GM19395 (cell line): ENCODE measurements at regions not wholly inside any gene's neighbourhood (a gene's known extent, or its start where the extent isn't known, plus 50 kb on each side); places are given as distances from the start of the nearest gene placed in this dataset.

Source experiments
- ATAC-seq: cut with Tn5 transposase; IDR thresholded peaks from one replicate; pipeline ENCODE4 v1.9.1; 2021; ENCODE audit warnings: mild to moderate bottlenecking, moderate library complexity; ENCODE audit not compliant: unreplicated experiment

DNA sequence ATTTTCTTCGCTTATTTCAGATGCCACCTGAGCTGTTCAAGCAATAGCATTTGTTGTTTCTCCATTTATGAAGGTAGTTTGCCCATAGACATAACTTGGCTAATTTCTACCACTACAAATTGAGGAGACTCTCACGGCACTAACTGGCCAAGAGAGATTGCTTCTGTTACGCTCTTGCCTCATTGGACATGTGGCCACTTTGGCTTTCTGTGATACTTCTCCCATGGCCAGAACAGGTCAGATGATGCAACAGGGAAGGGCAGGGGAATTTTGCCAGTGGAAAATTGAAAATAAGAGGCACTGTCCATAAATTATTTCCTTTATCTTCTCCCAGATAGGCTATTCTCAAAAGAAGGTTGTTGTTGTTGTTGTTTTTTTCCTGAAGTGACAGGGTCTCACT is 1633.3 kb upstream of the LRRTM3 start:
- ATAC-seq = no peak

DNA sequence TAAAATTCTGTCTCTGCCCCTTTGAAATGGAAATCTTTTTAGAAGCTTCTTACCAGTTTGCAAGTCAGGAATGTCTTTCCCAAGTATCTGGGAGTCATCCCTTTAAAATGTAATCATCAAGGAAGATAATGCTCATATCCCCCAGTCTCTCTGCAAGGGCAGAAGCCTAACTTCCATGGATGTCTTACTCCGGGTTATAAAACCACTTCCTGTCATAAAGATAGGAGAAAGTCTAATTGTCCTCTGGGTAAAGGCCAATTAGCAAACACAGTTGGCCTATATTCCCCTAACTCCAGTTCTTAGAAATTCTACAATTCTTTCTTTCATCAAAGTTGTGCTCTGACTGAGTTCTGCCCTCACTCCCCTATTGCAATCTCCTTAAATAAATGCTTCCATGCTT is 1631.5 kb upstream of the LRRTM3 start:
- no peak for ATAC-seq

GRCh38 chr10:65301181-65301580 is 1624.7 kb upstream of the LRRTM3 start:
- ATAC-seq = no peak

- no peak for ATAC-seq
Observed at GRCh38 chr10:65306201-65306600, 1619.6 kb upstream of the LRRTM3 start.

DNA sequence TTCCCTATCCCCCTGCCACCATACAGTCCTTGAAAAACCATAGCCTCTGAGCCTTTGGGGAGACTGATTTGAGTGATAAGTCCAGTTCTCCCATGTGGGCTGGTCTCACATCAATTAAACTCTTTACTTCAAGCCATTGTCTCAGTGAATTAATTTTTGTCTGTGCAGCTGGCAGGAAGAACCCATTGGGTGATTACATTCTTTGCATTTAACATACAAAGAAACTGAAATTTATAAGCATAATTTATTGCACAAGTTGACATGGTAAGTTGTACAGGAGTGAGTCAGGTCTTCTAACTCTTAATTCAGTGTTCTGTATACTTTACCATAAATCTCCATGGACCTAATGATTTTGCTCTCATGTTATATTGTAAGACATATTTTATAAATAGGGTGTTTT is 1613.0 kb upstream of the LRRTM3 start:
- no peak for ATAC-seq

GRCh38 chr10:65313406-65313805 is 1612.4 kb upstream of the LRRTM3 start:
- ATAC-seq = no peak

DNA sequence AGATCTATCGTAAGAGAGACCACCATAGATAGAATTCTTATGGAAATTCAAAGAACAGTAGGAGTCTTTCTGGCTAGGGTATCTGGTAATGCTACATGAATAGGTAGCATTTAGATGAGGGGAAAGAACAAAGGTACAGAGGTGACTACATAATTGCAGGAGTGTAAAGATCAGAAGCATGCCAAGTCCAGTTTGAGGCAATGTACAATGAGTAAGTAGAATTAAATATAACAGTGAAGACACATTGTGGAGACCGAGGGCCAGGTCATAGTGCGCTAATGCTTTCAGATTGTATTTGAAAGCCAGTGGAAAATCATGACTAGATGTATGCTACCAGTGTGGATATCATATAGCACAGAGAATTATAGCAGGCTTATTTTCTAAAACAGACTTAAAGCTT is 1611.6 kb upstream of the LRRTM3 start:
- ATAC-seq = no peak

DNA sequence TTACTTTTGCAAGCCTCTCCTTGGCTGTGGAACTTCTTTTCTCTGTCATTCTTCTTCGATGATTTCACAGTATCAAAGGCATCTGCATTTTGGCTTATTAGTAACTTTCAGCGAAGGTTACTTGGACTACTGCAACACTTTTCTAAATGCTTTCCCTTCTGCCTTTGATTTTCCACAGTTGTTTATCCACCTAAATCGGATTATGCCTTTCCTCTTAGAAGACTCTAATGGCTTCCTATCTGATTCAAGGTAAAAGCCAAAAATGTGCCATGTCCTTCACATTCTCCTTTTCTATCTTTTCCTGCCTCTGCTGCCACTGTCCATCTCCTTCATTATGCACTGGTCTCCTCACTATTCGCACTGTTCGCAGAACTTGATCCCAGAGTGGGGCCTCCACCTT is 1606.3 kb upstream of the LRRTM3 start:
- ATAC-seq = no peak

DNA sequence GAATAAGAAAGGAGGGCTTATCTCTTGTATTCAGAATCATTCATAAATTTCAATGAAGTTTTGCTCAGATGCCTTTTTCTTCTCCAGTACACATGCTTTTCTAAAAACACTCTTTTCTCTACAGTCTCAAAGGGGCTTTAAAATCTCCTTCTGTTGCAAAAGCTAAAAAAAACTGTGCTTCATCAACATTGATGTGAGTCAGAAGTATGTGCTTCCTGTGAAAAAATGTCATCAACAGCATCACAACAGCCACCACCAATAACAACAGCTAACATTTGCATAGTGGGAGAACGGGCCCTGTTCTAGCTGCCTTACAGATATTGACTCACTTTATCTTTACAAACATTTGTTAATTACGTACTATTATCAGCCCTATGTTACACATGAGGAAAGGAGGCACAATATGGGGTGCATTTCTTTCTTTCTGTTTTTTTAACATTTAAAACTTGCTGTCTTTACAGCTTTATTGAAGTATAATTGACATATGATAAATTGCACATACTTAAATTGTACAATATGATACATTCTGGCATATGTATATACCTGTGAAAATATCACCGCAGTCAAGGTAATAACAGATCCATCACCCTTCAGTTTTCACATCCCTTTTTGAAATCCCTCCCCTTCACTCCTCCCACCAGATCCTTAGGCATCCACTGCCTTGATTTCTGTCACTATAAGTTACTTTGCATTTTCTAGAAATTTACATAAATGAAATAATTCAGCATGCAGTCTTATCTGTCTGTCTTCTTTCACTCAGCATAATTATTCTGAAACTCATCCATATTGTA is 1605.4 kb upstream of the LRRTM3 start:
- ATAC-seq = no peak

- ATAC-seq = no peak
Observed at GRCh38 chr10:65323802-65324201, 1602.0 kb upstream of the LRRTM3 start.

DNA sequence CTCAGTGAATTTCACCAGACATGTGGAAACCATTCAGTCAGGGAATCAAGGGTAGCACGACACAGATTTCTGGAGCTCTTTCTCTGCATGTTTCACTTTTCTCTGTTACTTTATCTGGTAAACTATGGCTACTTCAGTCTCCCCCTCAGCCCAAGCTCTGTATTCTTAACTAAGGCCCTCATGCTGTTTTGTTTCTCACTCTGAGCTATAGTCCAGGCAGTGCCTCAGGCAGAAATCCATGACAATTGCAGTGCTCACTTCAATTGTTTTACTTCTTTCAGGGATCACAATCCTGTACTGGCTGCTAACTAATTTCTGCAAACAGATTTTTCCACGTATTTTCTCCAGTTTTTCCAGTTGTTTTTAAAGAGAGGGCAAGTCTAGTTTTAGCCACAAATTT is 1599.9 kb upstream of the LRRTM3 start:
- ATAC-seq = no peak

GRCh38 chr10:65328486-65328885 is 1597.3 kb upstream of the LRRTM3 start:
- ATAC-seq = no peak

GRCh38 chr10:65335311-65335710 is 1590.5 kb upstream of the LRRTM3 start:
- no peak for ATAC-seq

DNA sequence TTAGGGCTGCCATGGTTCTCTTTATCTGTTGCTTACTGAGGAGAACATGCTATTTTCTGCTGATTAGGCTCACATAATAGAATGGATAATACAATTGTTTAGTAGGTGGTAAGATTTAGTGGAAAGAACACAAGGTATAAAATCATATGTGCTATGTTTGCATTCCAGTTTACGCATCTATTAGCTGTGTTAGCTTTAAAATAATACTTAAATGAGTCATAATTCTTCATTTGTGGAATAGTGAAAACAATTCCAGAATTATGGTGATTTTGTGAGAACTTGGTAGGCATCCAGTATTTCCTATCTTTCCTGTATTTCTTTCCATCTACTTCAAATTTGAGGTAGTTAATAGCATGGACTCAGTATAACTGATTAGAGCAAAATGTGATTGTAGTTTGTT is 1585.5 kb upstream of the LRRTM3 start:
- ATAC-seq = no peak

DNA sequence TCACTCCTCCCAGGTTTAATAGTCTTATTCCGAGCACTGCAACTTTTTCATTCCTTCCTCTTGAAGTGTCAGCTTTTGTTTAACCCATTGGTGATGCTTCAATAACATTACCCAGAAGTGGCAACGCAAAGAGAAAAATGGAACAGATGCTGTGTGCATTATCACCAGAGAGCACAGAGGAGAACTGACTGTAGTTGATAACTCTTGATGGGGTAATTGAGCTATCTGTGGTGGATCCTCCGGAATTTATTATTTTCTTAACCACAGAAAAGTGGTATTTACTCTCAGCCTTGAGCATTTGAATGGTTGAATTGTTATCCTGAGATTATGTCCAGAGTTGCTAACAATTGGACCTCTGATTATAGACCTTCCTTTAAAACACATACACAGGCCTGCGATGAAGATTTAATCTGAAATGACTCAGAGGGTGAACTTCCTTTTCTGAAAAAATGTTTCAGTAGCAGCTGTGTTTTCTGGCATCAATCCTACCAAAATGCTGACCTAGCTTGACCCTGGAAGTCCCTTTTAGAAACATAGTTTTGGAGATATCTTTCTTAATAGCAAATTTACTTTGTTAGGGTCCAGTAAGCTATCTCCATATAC is 1584.4 kb upstream of the LRRTM3 start:
- no peak for ATAC-seq

DNA sequence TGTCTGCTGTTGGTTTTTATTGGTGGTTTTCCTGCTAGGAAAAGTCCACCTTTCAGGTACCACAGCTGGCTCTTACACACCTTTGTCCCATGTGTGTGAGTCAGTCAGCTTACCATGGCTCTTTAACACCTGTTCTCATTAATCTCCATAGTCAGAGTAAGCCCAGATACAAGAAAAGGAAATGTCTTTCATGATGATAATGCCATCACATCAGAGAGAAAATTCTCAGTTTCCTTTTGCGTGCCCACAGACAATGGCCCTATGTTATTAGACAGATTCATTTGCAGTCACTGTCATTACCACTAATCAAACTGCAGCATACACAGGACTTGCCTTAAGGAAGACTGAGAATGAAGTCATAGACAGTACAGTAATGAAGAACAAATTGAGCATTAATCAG is 1583.6 kb upstream of the LRRTM3 start:
- no peak for ATAC-seq

DNA sequence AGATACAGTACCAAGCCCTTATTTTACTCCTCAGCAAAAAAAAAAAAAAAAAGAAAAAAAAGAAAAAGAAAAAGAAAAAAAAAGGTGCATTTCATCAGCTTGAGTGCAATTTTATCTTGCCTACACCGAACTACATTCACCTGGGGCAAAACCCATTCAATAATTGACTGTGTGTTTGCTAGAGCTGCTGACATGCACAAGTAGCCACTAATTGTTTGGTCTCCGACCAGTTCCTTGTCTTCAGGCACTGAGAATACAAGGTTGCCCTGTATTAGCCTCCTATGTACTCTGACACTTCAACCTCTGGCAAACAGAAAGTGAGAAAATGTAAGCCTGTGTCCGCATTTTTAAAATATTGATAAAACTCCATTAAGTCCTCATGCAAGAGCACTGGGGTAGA is 1579.4 kb upstream of the LRRTM3 start:
- ATAC-seq = no peak

DNA sequence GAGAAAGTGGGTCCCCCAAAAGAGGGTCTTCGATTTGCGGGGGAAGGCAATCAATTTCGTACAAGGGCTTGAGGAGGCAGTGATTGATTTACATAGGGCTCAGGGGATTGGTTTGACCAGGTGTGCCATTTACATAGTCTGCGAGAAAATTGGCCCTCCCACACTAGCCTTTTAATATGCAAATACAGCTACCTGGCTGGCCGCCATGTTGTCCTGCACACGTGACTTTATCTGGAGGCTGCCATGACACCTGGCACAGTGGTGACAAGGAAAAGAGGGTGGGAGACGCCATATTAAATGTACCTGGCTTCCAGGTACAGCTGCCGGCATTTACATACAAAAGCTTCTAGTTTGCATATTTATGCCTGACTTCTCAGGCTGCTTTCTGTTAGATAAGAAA is 1577.2 kb upstream of the LRRTM3 start:
- no peak for ATAC-seq

- ATAC-seq = no peak
Observed at GRCh38 chr10:65350611-65351010, 1575.2 kb upstream of the LRRTM3 start.

DNA sequence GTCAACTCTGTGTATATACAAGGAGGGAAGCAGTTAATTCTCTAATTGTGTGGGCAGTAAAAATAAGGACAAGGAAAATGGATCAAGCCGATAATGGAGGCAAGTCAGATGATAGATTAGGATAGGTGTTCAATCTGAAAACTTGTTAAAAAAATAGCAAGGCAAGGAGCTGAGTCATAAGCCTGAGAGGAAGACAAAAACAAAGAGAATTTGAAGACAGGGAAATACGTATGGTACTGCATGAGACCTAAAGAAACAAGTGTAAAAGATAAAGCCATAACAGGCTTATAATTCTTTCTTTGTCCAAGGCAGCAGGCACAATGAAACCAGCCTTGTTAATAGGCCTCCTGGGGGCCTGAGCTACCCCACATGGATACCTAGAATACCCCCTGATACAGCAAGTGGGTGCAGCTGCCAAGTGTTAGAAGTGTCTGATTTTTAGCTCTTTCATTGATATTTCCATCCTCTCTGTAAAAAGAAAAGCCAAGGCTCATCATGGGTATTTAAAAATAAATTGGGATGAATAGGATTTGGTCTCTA is 1570.6 kb upstream of the LRRTM3 start:
- no peak for ATAC-seq

- no peak for ATAC-seq
Observed at GRCh38 chr10:65358565-65358964, 1567.3 kb upstream of the LRRTM3 start.

GRCh38 chr10:65360497-65360896 is 1565.3 kb upstream of the LRRTM3 start:
- ATAC-seq = no peak

GRCh38 chr10:65365878-65366277 is 1560.0 kb upstream of the LRRTM3 start:
- no peak for ATAC-seq
